ENCODE measurements at regions not wholly inside any gene's neighbourhood (a gene's known extent, or its start where the extent isn't known, plus 50 kb on each side); places are given as distances from the start of the nearest gene placed in this dataset.

GRCh38 chr6:50979171-50979525, 160.5 kb downstream of the TFAP2B start:
- no peak overlapping the region for H3K27ac ChIP-seq (ENCODE audit: extremely low read depth, low read depth, low read length)
- TF ChIP-seq ZNF645 (tag by site-specific recombination; IDR thresholded peaks at IDR 0.05) (no peak), ZNF280C (tag by site-specific recombination; IDR thresholded peaks at IDR 0.05) (no peak), PRDM10 (tag by site-specific recombination; IDR thresholded peaks at IDR 0.05) (no peak), ZEB2 (tag by site-specific recombination; IDR thresholded peaks at IDR 0.05) (no peak), ZNF280D (tag by site-specific recombination; IDR thresholded peaks at IDR 0.05) (no peak), ZNF843 (tag by site-specific recombination; IDR thresholded peaks at IDR 0.05) (no peak), ZSCAN4 (tag by site-specific recombination; IDR thresholded peaks at IDR 0.05) (no peak), OSR2 (tag by site-specific recombination; IDR thresholded peaks at IDR 0.05) (no peak), SP3 (tag by site-specific recombination; IDR thresholded peaks at IDR 0.05) (no peak), ZNF391 (tag by site-specific recombination; IDR thresholded peaks at IDR 0.05; ENCODE audit: borderline replicate concordance, low read depth) (no peak), ZFP41 (tag by site-specific recombination; IDR thresholded peaks at IDR 0.05; ENCODE audit: borderline replicate concordance) (no peak), ZNF404 (tag by site-specific recombination; IDR thresholded peaks at IDR 0.05) (no peak), ZNF48 (tag by site-specific recombination; IDR thresholded peaks at IDR 0.05) (no peak), ZNF664 (tag by site-specific recombination; IDR thresholded peaks at IDR 0.05) (no peak), PRDM4 (tag by site-specific recombination; IDR thresholded peaks at IDR 0.05) (no peak), ZNF692 (tag by site-specific recombination; IDR thresholded peaks at IDR 0.05) (no peak)
- H3K9me3 ChIP-seq (ENCODE audit: control insufficient read depth, insufficient read depth, low read depth, low read length) = no peaks in the 10 kb centered on the region
- no peaks in the 10 kb centered on the region for H3K4me1 ChIP-seq (ENCODE audit: control insufficient read depth, insufficient read depth, low read length)
- no peaks in the 10 kb centered on the region for H3K36me3 ChIP-seq (ENCODE audit: control insufficient read depth in 2 of 2, insufficient read depth in 1 of 2, low read length in 2 of 2)
- H3K4me3 ChIP-seq (ENCODE audit: low read depth, low read length) = no peak overlapping the region
- ChIA-PET POLR2A (no interaction called here), CTCF (interaction anchor here (1.0 kb wide), 1 partner anchor 12 kb away, joined by 3 read pairs; no protein-coding TSS in a partner anchor)

Data from HEK293 (cell line).